ENCODE measurements at regions not wholly inside any gene's neighbourhood (a gene's known extent, or its start where the extent isn't known, plus 50 kb on each side); places are given as distances from the start of the nearest gene placed in this dataset.

DNA sequence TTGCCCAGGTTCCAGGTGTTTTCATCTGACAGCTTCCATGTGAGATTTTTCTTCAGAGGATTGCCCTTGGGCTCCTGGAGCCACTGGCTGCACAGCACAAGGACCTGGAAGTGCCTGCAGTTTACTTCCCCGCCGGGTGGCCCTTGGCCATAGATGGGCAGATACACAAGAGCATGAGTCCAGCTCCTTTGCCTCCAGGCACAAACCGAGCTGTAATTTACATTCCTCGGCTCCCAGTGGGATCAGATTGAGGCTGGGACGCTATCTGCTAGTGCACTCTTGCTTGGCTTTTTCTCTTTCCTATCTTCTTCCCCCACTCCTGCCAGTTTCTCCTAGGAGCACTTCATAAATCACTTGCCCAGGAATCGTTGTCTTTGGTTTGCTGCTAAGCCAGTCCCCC is 85.4 kb upstream of the RALY start:
- DNase-seq (ENCODE audit: low read depth): peak; percentile 50

GRCh38 chr20:33908868-33909267 is 84.8 kb upstream of the RALY start:
- no peak for DNase-seq (ENCODE audit: low read depth)

- DNase-seq (ENCODE audit: low read depth): peak; percentile 86
These were observed 84.3 kb upstream of the RALY start for GRCh38 chr20:33909331-33909921.

- peak; percentile 78 for DNase-seq (ENCODE audit: low read depth)
These were observed 83.7 kb upstream of the RALY start for GRCh38 chr20:33910056-33910455.

GRCh38 chr20:33910529-33911327 is 83.0 kb upstream of the RALY start:
- no peak for DNase-seq (ENCODE audit: low read depth)

DNA sequence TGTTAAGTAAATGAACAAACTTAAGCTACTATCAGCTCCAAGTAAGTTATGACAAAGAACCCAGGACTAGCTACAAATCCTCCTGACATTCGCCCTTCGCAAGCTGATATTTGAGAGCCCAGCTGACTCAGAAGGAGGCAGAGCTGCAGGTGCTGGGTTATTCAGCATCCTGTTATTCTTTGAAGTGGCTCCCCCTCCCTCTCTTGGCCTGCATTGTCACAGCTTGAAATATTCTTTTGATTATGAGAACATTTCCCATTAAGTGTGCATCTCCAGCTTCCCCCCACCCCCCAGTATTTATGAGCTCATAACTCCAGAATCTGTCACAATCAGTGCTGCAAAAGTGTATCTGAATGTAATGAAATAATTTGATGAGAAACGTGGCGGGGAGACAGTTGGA is 78.8 kb upstream of the RALY start:
- peak; percentile 31 for DNase-seq (ENCODE audit: low read depth)

DNA sequence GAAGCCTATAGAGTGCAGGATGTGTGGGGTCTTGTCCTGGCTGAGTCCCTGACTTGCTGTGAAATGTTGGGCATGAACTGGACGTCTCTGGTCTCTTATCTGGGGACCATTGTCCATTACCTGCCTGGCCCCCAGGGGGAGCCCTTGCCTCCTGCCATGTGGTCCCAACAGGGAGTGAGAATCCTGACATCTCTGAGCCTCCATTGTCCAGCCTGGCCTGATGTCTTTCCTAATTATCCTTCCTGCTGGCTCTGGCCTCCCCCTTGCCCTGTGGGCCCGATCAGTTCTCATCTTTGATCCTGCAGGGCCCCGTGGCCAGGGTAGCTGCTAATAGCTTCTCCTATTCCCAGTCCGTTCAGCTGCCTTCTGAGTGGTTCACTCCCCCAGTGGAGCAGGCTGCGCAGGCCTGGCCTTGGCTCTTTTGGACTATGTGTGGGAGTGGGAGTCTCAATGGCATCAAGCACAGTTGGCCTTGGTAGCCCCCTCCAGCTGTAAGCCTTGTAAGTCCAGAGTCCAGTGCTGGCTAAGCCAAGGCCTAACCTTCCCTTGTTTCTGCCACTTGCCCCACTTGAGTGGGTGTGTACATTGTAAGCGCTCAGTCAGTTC is 77.9 kb upstream of the RALY start:
- no peak for DNase-seq (ENCODE audit: low read depth)

DNA sequence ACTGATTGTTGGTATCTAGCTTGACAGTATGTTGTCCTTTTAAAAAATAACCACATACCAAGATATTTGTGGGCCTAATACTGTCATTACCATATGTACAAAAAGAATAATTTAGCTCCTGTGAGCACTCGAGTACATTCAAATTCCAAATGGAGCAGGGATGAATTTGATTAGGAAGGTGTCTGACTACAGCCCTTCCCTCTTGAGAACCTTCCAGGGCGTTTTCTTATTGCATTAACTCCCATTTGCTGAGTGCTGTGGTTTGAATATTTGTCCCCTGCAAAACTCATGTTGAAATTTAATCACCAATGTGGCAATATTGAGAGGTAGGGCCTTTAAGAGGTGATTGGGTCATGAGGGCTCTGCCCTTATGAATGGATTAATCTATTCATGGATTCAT is 76.9 kb upstream of the RALY start:
- no peak for DNase-seq (ENCODE audit: low read depth)

DNA sequence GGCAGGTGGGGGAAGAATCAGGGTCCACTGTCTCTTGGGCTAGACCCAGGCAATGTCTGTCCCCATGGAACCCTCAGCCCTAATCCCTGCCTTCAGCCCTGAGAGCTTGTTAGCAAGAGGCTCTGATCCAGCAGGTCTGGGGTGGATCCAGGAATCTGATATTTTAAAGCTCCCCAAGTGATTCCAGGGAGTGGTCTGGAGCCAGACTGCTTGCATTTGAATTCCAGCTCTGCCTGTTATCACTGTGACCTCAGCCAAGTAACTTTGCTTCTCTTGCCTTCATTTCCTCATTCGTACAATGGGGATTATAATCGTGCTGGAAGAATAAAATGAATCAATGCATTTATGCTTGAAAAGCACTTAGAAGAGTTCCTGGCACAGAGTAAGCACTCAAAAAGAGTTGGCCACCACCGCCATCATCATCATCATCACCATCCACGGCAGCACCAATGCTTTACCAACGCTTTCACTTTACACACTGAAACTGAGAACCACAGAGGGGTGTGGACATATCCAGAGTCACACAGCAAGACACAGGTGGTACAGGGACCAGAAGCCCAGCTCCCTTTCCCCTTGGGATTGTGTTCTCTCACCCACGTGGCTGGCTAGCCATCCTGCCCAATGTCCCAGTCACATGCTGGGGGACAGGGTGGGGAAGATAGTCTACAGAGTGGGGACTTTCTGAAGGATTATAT is 75.7 kb upstream of the RALY start:
- DNase-seq (ENCODE audit: low read depth): no peak

DNA sequence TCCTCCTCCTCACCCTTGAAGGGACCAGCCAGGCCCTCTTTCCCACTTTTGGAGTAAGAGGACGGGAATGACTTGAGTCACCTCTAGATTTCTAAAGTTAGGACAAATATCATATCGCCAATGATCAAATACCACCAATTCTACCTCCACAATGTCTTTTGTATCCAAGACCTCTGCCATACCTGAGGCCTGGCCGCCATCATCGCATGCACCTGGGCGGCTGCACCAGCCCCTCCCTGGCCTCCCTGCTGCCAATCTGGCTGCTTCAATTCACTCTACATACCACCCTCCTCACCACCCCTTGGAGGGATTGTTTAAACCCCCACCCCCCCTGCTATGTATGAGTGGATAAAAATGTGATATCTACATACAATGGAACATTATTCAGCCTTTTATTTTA is 75.0 kb upstream of the RALY start:
- no peak for DNase-seq (ENCODE audit: low read depth)

- no peak for DNase-seq (ENCODE audit: low read depth)
These were observed 74.1 kb upstream of the RALY start for GRCh38 chr20:33919653-33920052.

DNA sequence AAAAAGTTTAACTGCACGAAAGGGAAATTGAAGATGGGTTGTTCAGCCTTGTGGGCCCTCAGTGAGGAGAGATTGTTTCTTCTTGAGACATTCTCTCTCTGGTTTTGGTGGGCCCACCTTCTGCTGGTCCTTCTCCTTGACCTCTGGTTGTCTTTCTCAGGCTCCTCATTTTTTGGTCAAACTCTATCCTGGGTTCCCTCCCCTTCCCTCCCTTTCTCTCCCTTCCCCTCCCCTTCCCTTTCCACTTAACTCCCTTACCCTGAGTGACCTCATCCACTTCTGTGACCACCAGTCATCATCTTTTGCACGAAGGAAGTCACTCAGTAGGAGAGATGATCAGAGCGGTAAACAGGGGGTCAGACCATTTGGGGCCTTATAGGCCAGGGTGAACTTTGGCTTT is 71.5 kb upstream of the RALY start:
- no peak for DNase-seq (ENCODE audit: low read depth)

DNA sequence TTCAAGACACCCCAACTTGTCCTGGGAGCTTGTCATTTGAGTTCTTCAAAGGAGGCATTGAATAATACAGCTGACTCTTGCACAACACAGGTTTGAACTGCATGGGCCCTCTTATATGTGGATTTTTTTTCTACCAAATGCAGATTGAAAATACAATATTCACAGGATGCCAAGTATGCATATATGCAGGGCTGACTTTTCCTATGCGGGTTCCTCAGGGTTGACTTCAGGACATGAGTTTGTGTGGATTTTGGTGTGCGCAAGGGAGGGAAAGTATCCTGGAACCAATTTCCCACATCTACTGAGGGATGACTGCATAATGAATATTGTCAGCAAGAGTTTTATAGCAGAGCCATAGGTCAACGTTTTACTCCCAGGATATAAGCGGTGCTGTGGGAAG is 70.0 kb upstream of the RALY start:
- no peak for DNase-seq (ENCODE audit: low read depth)

DNA sequence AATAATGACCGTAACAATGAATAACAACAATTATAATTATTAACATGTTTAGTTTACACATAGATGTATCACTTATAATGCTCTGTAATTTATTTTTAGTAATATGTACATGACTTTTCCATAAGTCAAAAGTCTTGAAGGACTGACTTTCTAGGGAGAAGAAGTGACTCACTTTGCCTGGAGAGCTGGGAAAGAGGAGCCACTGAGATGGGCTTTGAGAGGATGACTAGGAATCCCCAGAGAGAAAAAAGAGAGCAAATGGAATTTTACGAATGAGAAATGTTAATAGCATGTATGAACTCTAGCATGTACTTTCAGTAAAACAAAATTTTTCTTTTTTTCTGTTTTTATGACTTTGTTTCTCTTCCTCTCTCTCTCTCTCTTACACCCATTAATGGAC is 67.8 kb upstream of the RALY start:
- DNase-seq (ENCODE audit: low read depth): no peak

- no peak for DNase-seq (ENCODE audit: low read depth)
These were observed 67.3 kb upstream of the RALY start for GRCh38 chr20:33926425-33926824.

GRCh38 chr20:33927724-33928123 is 66.0 kb upstream of the RALY start:
- no peak for DNase-seq (ENCODE audit: low read depth)

GRCh38 chr20:33929917-33930316 is 63.8 kb upstream of the RALY start:
- no peak for DNase-seq (ENCODE audit: low read depth)

- DNase-seq (ENCODE audit: low read depth): peak; percentile 67
These were observed 60.2 kb upstream of the RALY start for GRCh38 chr20:33933469-33933909.

- no peak for DNase-seq (ENCODE audit: low read depth)
These were observed 57.1 kb upstream of the RALY start for GRCh38 chr20:33936656-33937055.

DNA sequence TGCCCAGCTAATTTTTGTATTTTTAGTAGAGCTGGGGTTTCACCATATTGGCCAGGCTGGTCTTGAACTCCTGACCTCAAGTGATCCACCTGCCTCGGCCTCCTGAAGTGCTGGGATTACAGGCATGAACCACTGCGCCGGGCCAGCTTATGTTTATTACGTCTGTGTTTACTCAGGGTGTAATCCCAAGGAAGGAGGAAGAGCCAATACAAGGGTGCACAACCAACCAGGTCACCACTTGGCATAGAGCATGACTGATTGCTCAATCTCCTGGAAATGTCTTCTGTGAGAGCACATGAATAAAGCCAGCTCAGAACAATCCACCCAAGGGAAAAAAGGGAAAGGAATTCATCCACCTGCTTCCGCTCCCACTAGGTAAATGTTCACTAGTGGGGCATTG is 54.7 kb upstream of the RALY start:
- peak; percentile 30 for DNase-seq (ENCODE audit: low read depth)

DNA sequence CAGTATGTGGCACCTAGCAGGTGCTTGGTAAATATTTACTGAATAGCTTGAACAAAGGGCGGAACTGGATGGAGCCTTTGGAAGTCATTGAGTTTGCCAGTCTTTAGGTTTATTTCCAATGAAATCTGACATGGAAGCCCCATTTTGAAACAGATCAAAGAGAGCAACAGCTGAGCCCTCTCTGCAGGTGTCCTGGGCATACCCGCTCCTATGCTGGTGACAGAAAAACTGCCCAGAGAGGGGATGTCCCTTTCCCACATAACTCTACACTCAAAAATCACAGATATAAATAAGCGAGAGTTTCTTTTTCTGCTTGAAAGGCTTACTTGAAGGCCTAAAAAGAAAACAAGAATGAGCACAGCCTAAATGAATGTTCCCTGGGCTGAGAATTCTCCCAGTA is 53.0 kb upstream of the RALY start:
- no peak for DNase-seq (ENCODE audit: low read depth)
